Sigmoid colon (tissue), 6 donors: ENCODE measurements at regions not wholly inside any gene's neighbourhood (a gene's known extent, or its start where the extent isn't known, plus 50 kb on each side); places are given as distances from the start of the nearest gene placed in this dataset.
"Not testable (repeated sequence)": the region's sequence is repeated elsewhere in the genome, so short reads cannot be mapped to it uniquely, and the experiment has no call there.

Experiments used
- DNase-seq: peaks from one replicate; pipeline ENCODE4 v3.0.0-alpha.2; 2019
- H3K27ac ChIP-seq, 4 donors: fragments of 200-600 bp; sonication (generic); one replicate each; pipeline ENCODE4 v1.5.1; 2016 to 2019; ENCODE audit warnings: mild to moderate bottlenecking in 1 of 4
- H3K27me3 ChIP-seq, 3 donors: fragments of 200-600 bp; sonication (generic); one replicate each; pipeline ENCODE4 v1.5.1; 2019; ENCODE audit warnings: mild to moderate bottlenecking in 1 of 3
- H3K36me3 ChIP-seq, 4 donors: fragments of 200-600 bp; sonication (generic); one replicate each; pipeline ENCODE4 v1.5.1; 2016 to 2019
- H3K4me1 ChIP-seq, 4 donors: fragments of 200-600 bp; sonication (generic); one replicate each; pipeline ENCODE4 v1.5.1; 2017 to 2019
- H3K4me3 ChIP-seq, 4 donors: fragments of 200-600 bp; sonication (generic); one replicate each; pipeline ENCODE4 v1.5.1; 2017 to 2019; ENCODE audit warnings: mild to moderate bottlenecking in 2 of 4, moderate library complexity in 1 of 4
- H3K9me3 ChIP-seq, 4 donors: fragments of 200-600 bp in 3 of 4; sonication (generic) in 3 of 4; one replicate each; pipeline versions ENCODE4 v1.5.1 to v1.6.1; 2013 to 2019
- CTCF ChIP-seq, 4 experiments: fragments of 450-650 bp in 3 of 4; fragments of 200-600 bp in 1 of 4; IDR thresholded peaks; one replicate each; pipeline ENCODE4 v1.5.1; 2016 to 2019; ENCODE audit warnings: antibody characterized with exemption in 4 of 4, mild to moderate bottlenecking in 3 of 4, moderate library complexity in 2 of 4
- EP300 ChIP-seq, 4 donors: sonication (generic); formaldehyde crosslinking; IDR thresholded peaks; one replicate each; pipeline ENCODE4 v1.6.1; 2017; ENCODE audit warnings: antibody characterized with exemption in 4 of 4
- POLR2A ChIP-seq, 2 donors: fragments of 450-650 bp; IDR thresholded peaks; one replicate each; pipeline ENCODE4 v1.6.1; 2016; ENCODE audit warnings: antibody characterized with exemption in 2 of 2, mild to moderate bottlenecking in 2 of 2, moderate library complexity in 2 of 2
- POLR2AphosphoS5 ChIP-seq, 4 donors: sonication (generic); formaldehyde crosslinking; IDR thresholded peaks; one replicate each; pipeline ENCODE4 v1.6.1; 2017; ENCODE audit warnings: antibody characterized with exemption in 4 of 4
- WGBS, 2 donors: extraction: QIAGEN DNeasy Blood & Tissue Kit; methylation state at CpG; one replicate each; pipeline ENCODE4 v1.1.7; 2013; 5-methylcytosine and 5-hydroxymethylcytosine counted together
- intact Hi-C: fragments of 100-400 bp; cut with DNase I; formaldehyde crosslinking; loops from one replicate; pipeline ENCODE4 v1.15.1; 2023
- donor health status: healthy with polysubstance abuse.
- donor health status: healthy.

GRCh38 chr10:53183733-53184132, 411.1 kb upstream of the MBL2 start:
- no peak for DNase-seq

DNA sequence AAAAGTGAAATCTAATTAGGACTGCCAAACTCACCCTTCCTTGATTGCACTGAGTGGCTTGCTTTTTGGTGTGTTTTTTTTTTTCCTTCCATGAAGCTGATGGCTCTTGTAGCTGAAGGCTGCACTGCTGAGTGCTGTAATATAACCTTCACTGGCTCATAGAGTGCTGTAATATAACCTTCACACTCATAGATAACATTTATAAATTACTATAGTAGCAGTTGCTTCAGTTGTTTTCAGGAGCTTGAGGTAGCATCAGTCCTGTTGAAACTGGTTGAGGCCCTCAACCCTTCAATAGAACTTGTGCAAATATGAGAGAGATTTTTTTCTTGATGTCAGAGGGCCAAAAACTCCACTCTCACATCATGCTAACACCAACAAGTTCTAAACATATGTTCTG, 404.9 kb upstream of the MBL2 start:
- no peaks in the 10 kb centered on the region for H3K4me1 ChIP-seq
- H3K4me3 ChIP-seq: no peak overlapping the region
- H3K27me3 ChIP-seq: no peaks in the 10 kb centered on the region
- H3K36me3 ChIP-seq: no peaks in the 10 kb centered on the region
- H3K9me3 ChIP-seq: no peaks in the 10 kb centered on the region
- intact Hi-C loops: no loop called here
- TF ChIP-seq EP300 (IDR thresholded peaks at IDR 0.05): no peak
- no peak for TF ChIP-seq POLR2AphosphoS5 (IDR thresholded peaks at IDR 0.05)
- TF ChIP-seq CTCF (IDR thresholded peaks at IDR 0.05): no peak
- TF ChIP-seq POLR2A (IDR thresholded peaks at IDR 0.05): no peak
- H3K27ac ChIP-seq: no peak overlapping the region
- no peak for DNase-seq

More at GRCh38 chr10:53183733-53184132, 411.1 kb upstream of the MBL2 start:
- Histone ChIP-seq H3K4me1 (no peaks in the 10 kb centered on the region), H3K27ac (no peak overlapping the region), H3K36me3 (no peaks in the 10 kb centered on the region), H3K9me3 (peaks cover 0 to 5% (median 0%) of the 10 kb centered on the region in 4 donors), H3K4me3 (no peak overlapping the region), H3K27me3 (no peaks in the 10 kb centered on the region)
- TF ChIP-seq CTCF (IDR thresholded peaks at IDR 0.05) (no peak), EP300 (IDR thresholded peaks at IDR 0.05) (no peak), POLR2AphosphoS5 (IDR thresholded peaks at IDR 0.05) (no peak), POLR2A (IDR thresholded peaks at IDR 0.05) (no peak)
- WGBS, 2 donors: 89 to 92% methylated on average over 2 of the region's 2 CpGs
- intact Hi-C loops: no loop called here

DNA sequence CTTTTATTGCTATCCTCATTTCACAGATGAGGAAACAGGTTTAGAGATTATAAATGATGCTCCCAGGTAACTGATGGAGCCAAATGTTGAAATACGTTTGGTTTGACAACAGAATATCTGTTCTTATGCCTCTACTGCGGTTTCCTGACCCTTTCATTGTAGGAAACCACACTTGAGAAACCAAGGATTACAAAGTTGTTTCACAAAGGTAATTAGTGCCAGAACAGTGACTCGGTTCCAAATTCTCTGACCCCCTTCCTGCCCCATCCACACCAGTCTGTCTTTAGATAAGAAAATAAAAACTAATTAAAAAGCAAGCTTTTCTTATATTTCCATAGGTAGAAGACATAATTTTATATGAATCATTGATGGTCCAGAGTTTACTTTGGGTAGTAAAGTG, 393.7 kb upstream of the MBL2 start:
- no peaks in the 10 kb centered on the region for H3K36me3 ChIP-seq
- H3K9me3 ChIP-seq: no peaks in the 10 kb centered on the region
- H3K4me3 ChIP-seq: no peak overlapping the region
- no peaks in the 10 kb centered on the region for H3K27me3 ChIP-seq
- 84 to 86% methylated on average over 3 of the region's 3 CpGs for WGBS, 2 donors
- H3K27ac ChIP-seq: no peak overlapping the region
- H3K4me1 ChIP-seq: no peaks in the 10 kb centered on the region
- DNase-seq: no peak
- TF ChIP-seq POLR2AphosphoS5 (IDR thresholded peaks at IDR 0.05) (no peak), EP300 (IDR thresholded peaks at IDR 0.05) (no peak), POLR2A (IDR thresholded peaks at IDR 0.05) (no peak), CTCF (IDR thresholded peaks at IDR 0.05) (no peak)
- intact Hi-C loops: no loop called here

GRCh38 chr10:53162856-53163255, 390.3 kb upstream of the MBL2 start:
- no peaks in the 10 kb centered on the region for H3K27me3 ChIP-seq
- TF ChIP-seq CTCF (IDR thresholded peaks at IDR 0.05) (no peak), EP300 (IDR thresholded peaks at IDR 0.05) (no peak), POLR2A (IDR thresholded peaks at IDR 0.05) (no peak), POLR2AphosphoS5 (IDR thresholded peaks at IDR 0.05) (no peak)
- 51 to 80% methylated on average over 3 of the region's 3 CpGs for WGBS, 2 donors
- no peaks in the 10 kb centered on the region for H3K4me1 ChIP-seq
- no peaks in the 10 kb centered on the region for H3K9me3 ChIP-seq
- no peaks in the 10 kb centered on the region for H3K36me3 ChIP-seq
- intact Hi-C loops: no loop called here
- DNase-seq: no peak
- H3K27ac ChIP-seq: no peak overlapping the region
- no peak overlapping the region for H3K4me3 ChIP-seq

DNA sequence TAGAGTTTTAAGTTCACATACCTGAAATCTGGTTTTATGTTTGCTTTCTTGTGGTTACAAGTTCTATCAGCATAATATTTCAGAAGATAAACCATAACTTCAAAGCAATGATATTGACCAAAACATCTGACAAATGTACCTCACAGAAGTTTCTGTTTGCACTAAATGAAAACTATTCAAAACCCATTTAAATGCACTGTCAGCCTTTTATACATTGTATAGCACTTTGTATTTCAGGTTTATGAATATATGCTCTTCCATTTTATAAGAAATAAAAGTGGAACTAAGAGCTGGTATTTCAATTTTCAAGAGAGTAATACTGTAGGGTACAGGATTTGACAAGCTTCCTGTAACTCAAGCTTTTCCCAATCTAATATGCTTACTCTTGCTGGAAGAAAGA, 388.6 kb upstream of the MBL2 start:
- no peak for DNase-seq
- no peak for TF ChIP-seq POLR2AphosphoS5 (IDR thresholded peaks at IDR 0.05)
- TF ChIP-seq EP300 (IDR thresholded peaks at IDR 0.05): no peak
- no peak for TF ChIP-seq POLR2A (IDR thresholded peaks at IDR 0.05)
- TF ChIP-seq CTCF (IDR thresholded peaks at IDR 0.05): no peak
- H3K9me3 ChIP-seq: no peaks in the 10 kb centered on the region
- no peaks in the 10 kb centered on the region for H3K27me3 ChIP-seq
- H3K27ac ChIP-seq: no peak overlapping the region
- H3K4me1 ChIP-seq: no peaks in the 10 kb centered on the region
- H3K4me3 ChIP-seq: no peak overlapping the region
- no peaks in the 10 kb centered on the region for H3K36me3 ChIP-seq
- intact Hi-C loops: no loop called here

- WGBS, 2 donors: 83% methylated on average over 4 of the region's 4 CpGs
Measured at GRCh38 chr10:53155674-53156073, 383.1 kb upstream of the MBL2 start.

More at GRCh38 chr10:53155674-53156073, 383.1 kb upstream of the MBL2 start:
- H3K9me3 ChIP-seq, intact Hi-C loops, H3K36me3 ChIP-seq, H3K27ac ChIP-seq, DNase-seq, H3K27me3 ChIP-seq, H3K4me3 ChIP-seq, H3K4me1 ChIP-seq: not testable (repeated sequence)
